NCI-H2081 (cell line): ENCODE measurements at regions not wholly inside any gene's neighbourhood (a gene's known extent, or its start where the extent isn't known, plus 50 kb on each side); places are given as distances from the start of the nearest gene placed in this dataset.
"Not testable (repeated sequence)": the region's sequence is repeated elsewhere in the genome, so short reads cannot be mapped to it uniquely, and the experiment has no call there.

Experiments
- DNase-seq, 2 experiments: peaks; one replicate each; lab custom pipeline; 2025; lab: John Stamatoyannopoulos, UW

GRCh38 chr3:34876997-34877396 lies 762.3 kb upstream of the ARPP21 start:
- no peak for DNase-seq

GRCh38 chr3:34878488-34878887 lies 760.8 kb upstream of the ARPP21 start:
- DNase-seq, result no peak

GRCh38 chr3:34881026-34881425 lies 758.3 kb upstream of the ARPP21 start:
- no peak for DNase-seq

GRCh38 chr3:34882764-34883163 lies 756.6 kb upstream of the ARPP21 start:
- DNase-seq, result no peak

- DNase-seq, result no peak
Measured at GRCh38 chr3:34884007-34884406, 755.3 kb upstream of the ARPP21 start.

- no peak for DNase-seq
Measured at GRCh38 chr3:34886443-34886842, 752.9 kb upstream of the ARPP21 start.

- no peak for DNase-seq
Measured at GRCh38 chr3:34889641-34890040, 749.7 kb upstream of the ARPP21 start.

GRCh38 chr3:34890247-34890646 lies 749.1 kb upstream of the ARPP21 start:
- DNase-seq, result no peak

GRCh38 chr3:34891941-34892340 lies 747.4 kb upstream of the ARPP21 start:
- no peak for DNase-seq

GRCh38 chr3:34895841-34896240 lies 743.5 kb upstream of the ARPP21 start:
- DNase-seq, result no peak

- not testable (repeated sequence) for DNase-seq
Measured at GRCh38 chr3:34909679-34910078, 729.6 kb upstream of the ARPP21 start.

GRCh38 chr3:34919025-34919424 lies 720.3 kb upstream of the ARPP21 start:
- no peak for DNase-seq

- no peak for DNase-seq
Measured at GRCh38 chr3:34920806-34921205, 718.5 kb upstream of the ARPP21 start.

GRCh38 chr3:34924961-34925360 lies 714.4 kb upstream of the ARPP21 start:
- DNase-seq, result no peak

- DNase-seq, result no peak
Measured at GRCh38 chr3:34925851-34926250, 713.5 kb upstream of the ARPP21 start.

GRCh38 chr3:34929036-34929435 lies 710.3 kb upstream of the ARPP21 start:
- no peak for DNase-seq

- no peak for DNase-seq
Measured at GRCh38 chr3:34934660-34935059, 704.7 kb upstream of the ARPP21 start.

GRCh38 chr3:34938784-34939183 lies 700.5 kb upstream of the ARPP21 start:
- no peak for DNase-seq

- DNase-seq, result no peak
Measured at GRCh38 chr3:34942256-34942655, 697.1 kb upstream of the ARPP21 start.

GRCh38 chr3:34947834-34948233 lies 691.5 kb upstream of the ARPP21 start:
- no peak for DNase-seq

- no peak for DNase-seq
Measured at GRCh38 chr3:34948517-34948916, 690.8 kb upstream of the ARPP21 start.

GRCh38 chr3:34955680-34956079 lies 683.6 kb upstream of the ARPP21 start:
- peak in 1 of 2 experiments; percentile 15 for DNase-seq

GRCh38 chr3:34956511-34956910 lies 682.8 kb upstream of the ARPP21 start:
- DNase-seq, result no peak

GRCh38 chr3:34957677-34958076 lies 681.6 kb upstream of the ARPP21 start:
- no peak for DNase-seq

GRCh38 chr3:34969513-34969912 lies 669.8 kb upstream of the ARPP21 start:
- DNase-seq, result no peak
